HFF-Myc (cell line): ENCODE measurements at regions not wholly inside any gene's neighbourhood (a gene's known extent, or its start where the extent isn't known, plus 50 kb on each side); places are given as distances from the start of the nearest gene placed in this dataset.

Experiments
- DNase-seq: peaks from one replicate; pipeline ENCODE4 v3.0.0-alpha.2; 2011; ENCODE audit warnings: low read depth; ENCODE audit errors: extremely low read depth
- H3K4me3 ChIP-seq: replicated peaks from 2 replicates; pipeline ENCODE4 v1.5.1; 2011; ENCODE audit warnings: low read depth, mild to moderate bottlenecking, control low read depth, low read length
- CTCF ChIP-seq: IDR thresholded peaks from 2 replicates; pipeline ENCODE4 v1.5.1; 2012; ENCODE audit warnings: mild to moderate bottlenecking, low read depth, low read length, control low read depth; ENCODE audit errors: missing control alignments

DNA sequence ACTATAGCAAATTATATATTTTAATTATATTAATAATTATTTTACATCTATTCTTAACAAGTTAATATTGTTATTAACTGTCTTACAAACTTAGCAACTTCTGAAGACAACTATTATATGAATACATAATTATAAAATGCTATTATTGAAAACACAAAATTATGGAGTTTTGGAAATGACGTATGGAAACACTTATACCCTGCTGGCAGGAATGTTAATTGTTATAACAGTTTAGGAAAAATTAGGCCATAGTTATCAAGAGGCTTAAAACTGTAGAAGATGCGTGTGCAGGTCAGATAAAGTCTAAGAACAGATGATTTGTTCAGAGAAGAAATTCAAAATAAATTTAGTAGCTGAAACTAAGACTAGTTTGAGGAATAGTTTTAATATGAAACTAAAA is 211.7 kb downstream of the FAT4 start:
- H3K4me3 ChIP-seq, result no peak overlapping the region
- TF ChIP-seq CTCF, result no peak
- DNase-seq, result no peak

- TF ChIP-seq CTCF, result no peak
- no peak for DNase-seq
- H3K4me3 ChIP-seq, result no peak overlapping the region
These were observed 212.9 kb downstream of the FAT4 start for GRCh38 chr4:125527681-125528080.

- no peak for TF ChIP-seq CTCF
- DNase-seq, result no peak
- no peak overlapping the region for H3K4me3 ChIP-seq
These were observed 214.3 kb downstream of the FAT4 start for GRCh38 chr4:125529071-125529470.

DNA sequence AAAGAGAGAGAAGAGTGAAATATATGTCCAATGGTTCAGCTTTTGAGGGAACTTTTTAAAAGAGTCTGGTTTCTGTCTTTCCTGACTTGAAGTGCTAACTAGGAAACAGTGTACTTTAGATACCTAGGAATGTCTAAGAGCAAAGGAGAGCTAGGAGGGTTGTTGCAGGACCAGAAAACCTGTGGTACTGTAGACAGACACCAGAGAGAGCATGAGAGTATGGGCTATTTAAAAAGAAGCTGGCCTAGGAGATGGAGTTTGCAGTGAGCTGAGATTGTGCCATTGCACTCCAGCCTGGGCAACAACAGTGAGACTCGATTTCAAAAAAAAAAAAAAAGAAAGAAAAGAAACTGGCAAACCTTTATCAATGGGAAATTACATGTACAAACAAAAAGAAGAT is 223.9 kb downstream of the FAT4 start:
- no peak overlapping the region for H3K4me3 ChIP-seq
- no peak for DNase-seq
- TF ChIP-seq CTCF, result no peak

DNA sequence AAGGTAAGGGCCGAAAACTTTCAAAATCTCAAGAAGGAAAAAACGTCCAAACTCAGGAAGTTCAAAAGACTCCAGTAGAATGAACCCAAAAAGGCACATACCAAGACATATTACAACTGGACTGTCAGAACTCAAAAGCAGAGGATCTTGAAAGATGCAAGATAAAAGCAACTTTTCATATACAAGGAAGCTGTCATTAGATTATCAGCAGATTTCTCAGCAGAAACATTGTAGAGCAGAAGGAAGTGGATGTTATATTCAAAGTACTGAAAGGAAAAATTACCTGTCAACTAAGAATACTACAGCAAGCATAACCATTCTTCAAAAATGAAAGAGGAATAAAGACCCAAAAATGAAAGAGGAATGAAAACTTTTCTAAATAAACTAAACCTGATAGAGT is 224.9 kb downstream of the FAT4 start:
- H3K4me3 ChIP-seq, result no peak overlapping the region
- no peak for TF ChIP-seq CTCF
- DNase-seq, result no peak

GRCh38 chr4:125541836-125542385 is 227.2 kb downstream of the FAT4 start:
- H3K4me3 ChIP-seq, result no peak overlapping the region
- TF ChIP-seq CTCF, result no peak

DNA sequence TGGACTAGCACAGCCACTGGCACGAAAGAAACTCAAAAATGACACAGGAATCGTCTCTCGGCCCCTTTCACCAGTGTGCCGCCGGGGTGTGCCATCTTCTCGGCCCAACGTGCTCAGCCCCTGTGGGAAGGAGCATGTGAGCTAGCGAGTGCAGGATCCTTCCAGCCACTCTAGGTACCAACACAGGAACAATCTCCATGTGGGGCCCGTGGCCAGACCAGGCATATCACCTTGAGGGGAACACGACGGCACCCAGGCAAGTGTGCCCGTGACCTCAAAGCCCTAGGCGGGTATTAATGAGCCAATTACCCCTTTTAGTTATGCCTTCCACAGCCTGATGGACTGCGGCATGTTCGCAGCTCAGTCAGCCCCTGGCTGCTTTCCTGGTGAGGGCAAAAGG is 231.5 kb downstream of the FAT4 start:
- DNase-seq, result no peak
- H3K4me3 ChIP-seq, result no peak overlapping the region
- no peak for TF ChIP-seq CTCF

More at GRCh38 chr4:125541836-125542385, 227.2 kb downstream of the FAT4 start:
- DNase-seq, result no peak
